ENCODE measurements at regions not wholly inside any gene's neighbourhood (a gene's known extent, or its start where the extent isn't known, plus 50 kb on each side); places are given as distances from the start of the nearest gene placed in this dataset.

GRCh38 chr3:182603501-182603900 is 189.8 kb upstream of the ATP11B start:
- no peak for DNase-seq
- no peak for TF ChIP-seq POLR2A (IDR thresholded peaks at IDR 0.05; ENCODE audit: low read length)
- TF ChIP-seq GATA1 (IDR thresholded peaks at IDR 0.05; ENCODE audit: low read depth, low read length), result no peak

- no peak for DNase-seq
- TF ChIP-seq POLR2A (IDR thresholded peaks at IDR 0.05; ENCODE audit: low read length), result no peak
- TF ChIP-seq GATA1 (IDR thresholded peaks at IDR 0.05; ENCODE audit: low read depth, low read length), result no peak
These were observed 187.3 kb upstream of the ATP11B start for GRCh38 chr3:182605882-182606611.

DNA sequence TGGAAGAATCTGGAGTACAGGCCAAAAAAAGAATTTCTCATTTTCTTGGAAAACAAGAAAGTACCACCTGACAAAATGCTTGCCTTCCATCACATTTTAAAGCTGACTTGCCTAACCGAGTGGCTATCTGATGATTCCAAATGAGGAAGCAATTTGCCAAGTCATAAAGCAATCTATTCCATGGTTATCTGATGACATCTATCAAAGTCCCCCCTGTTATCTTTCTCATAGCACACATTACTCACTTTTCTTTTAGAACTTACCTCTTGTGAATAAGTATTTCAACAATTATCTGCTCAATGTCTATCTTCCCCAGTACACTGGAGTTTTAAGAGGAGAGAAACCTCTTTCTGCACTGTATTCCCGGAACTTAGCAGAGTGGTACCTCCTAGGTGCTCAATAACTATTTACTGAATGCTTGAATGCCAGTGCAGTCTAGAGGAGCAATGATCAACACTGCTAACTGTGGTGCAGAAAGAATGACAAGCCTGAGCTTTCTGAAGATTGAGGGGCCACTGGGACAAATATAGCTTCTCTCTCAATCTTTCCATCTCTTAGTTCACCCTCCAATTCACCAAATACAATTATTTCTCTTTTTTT is 186.3 kb upstream of the ATP11B start:
- TF ChIP-seq GATA1 (IDR thresholded peaks at IDR 0.05; ENCODE audit: low read depth, low read length), result no peak
- TF ChIP-seq POLR2A (IDR thresholded peaks at IDR 0.05; ENCODE audit: low read length), result no peak
- DNase-seq, result no peak

GRCh38 chr3:182608832-182609231 is 184.5 kb upstream of the ATP11B start:
- TF ChIP-seq POLR2A (IDR thresholded peaks at IDR 0.05; ENCODE audit: low read length) (no peak), GATA1 (IDR thresholded peaks at IDR 0.05; ENCODE audit: low read depth, low read length) (no peak)
- no peak for DNase-seq

GRCh38 chr3:182609575-182610156 is 183.6 kb upstream of the ATP11B start:
- TF ChIP-seq GATA1 (IDR thresholded peaks at IDR 0.05; ENCODE audit: low read depth, low read length), result no peak
- no peak for TF ChIP-seq POLR2A (IDR thresholded peaks at IDR 0.05; ENCODE audit: low read length)
- DNase-seq, result no peak

DNA sequence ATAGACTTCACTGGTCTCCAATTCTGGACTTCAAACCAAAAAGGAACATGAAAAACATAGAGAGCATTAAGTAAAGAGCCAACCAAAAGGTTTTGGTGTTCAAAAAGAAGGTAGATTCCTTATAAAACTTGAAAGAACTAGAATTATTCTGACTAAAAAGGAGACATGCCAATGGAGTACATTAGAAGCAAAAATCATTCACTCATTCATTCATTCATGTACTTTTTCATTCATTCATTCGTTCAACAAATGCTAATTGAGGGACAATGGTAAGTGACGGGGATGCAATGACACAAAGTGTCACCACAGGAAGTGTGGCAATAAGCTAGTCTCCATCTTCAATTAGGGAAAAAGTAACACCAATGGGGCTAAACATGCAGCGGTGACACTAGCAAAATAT is 181.0 kb upstream of the ATP11B start:
- TF ChIP-seq POLR2A (IDR thresholded peaks at IDR 0.05; ENCODE audit: low read length) (no peak), GATA1 (IDR thresholded peaks at IDR 0.05; ENCODE audit: low read depth, low read length) (no peak)
- DNase-seq, result no peak

DNA sequence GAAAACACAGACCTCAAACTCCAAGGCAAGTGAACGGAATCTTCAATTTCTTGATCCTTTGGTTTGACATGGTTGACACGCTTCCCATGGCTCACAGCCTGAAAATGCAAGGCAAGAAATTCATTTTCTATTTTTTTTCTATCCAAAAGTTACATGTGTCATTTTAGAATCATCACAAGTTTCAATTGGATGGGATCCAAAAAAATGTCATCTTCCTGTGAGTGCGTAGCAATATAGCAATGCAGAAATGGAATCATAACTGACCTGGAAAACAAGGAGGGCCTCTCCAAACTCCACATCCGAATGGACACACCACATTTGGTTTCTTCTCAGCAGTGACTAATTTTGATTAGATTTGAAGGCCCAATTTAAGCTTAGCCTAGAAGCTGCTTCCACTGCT is 175.8 kb upstream of the ATP11B start:
- TF ChIP-seq POLR2A (IDR thresholded peaks at IDR 0.05; ENCODE audit: low read length) (no peak), GATA1 (IDR thresholded peaks at IDR 0.05; ENCODE audit: low read depth, low read length) (no peak)
- no peak for DNase-seq

DNA sequence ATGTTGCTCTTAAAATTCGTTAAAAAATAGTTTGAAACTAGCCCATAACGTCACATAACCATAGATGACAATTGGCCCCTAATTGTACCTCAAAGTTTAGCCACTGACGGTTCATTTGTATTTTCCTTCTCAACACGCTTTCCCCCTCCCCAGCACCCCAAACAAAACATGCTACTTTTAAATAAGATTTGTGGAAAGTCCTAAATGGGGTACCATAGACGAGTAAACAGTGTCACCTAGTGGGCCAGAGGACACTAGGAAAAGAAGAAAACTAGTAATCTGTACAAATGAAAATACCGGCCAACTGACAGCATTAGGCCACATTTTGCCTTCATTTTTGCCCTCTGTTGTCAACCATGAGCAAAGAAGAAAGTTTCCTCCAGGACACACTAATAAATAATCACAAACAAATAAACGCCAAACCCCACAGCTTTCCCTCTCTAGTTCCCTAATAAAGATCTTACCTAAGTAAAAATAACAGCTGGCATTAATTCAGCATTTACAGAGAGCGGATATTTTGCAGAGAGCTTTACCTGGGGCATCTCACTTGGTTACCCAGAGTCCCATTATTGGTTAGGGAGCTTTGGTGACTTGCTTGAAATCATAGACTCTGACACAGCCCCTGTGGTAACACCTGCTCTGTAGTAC is 175.1 kb upstream of the ATP11B start:
- TF ChIP-seq GATA1 (IDR thresholded peaks at IDR 0.05; ENCODE audit: low read depth, low read length) (no peak), POLR2A (IDR thresholded peaks at IDR 0.05; ENCODE audit: low read length) (no peak)
- DNase-seq, result peak; percentile 8 to 24

DNA sequence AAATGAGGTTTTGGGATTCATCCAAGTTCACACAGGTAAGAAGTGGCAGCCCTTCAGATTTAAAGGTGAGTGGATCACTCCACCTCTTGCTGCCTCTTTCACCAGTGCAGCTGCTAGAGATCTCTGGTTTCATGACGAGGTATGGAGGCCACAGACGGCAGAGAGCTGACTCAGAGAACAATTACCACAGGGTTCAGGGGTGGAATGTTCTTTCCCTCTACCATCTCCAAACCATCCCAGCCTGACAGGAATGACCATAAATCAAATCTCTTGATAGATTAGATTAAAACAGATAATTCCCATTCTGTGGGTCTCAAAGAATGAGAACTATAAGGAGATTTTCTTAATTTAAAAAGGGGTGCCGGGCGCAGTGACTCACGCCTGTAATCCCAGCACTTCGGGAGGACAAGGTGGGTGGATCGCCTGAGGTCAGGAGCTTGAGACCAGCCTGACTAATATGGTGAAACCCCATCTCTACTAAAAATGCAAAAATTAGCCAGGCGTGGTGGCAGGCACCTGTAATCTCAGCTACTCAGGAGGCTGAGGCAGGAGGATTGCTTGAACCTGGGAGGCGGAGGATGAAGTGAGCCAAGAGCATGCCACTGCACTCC is 174.2 kb upstream of the ATP11B start:
- no peak for DNase-seq
- no peak for TF ChIP-seq GATA1 (IDR thresholded peaks at IDR 0.05; ENCODE audit: low read depth, low read length)
- no peak for TF ChIP-seq POLR2A (IDR thresholded peaks at IDR 0.05; ENCODE audit: low read length)

DNA sequence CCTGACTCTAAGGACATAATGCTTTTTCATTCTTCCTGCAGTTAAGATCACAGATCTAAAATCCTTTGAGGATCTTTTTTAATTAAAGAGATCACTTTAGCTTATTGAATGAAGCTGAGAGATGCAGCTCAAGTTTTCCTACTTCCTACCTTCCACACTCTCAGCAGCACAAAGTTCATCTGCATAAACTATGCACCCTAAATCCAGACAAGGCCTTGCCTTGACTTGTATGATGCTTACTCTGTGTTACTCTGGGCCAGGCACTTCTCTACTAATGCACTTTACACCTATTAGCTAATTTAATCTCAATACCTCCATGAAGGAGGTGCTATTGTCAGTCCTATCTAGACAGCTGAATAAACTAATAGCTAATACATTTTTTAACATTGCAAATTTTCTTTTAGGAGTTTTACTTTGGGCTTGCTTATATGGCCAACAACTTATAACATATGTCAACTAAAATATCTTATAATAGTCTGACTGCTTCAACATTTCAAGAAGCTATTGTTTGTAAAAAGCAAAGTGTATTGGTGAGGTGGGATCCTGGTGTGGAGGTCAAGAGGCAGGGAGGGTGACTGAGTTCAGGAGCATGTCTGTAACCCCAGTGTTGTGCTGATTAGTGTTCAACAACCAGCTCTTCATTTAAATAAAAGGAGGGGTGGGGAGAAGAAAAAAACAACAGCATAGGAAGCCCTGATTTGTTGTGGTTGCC is 172.4 kb upstream of the ATP11B start:
- DNase-seq, result no peak
- TF ChIP-seq GATA1 (IDR thresholded peaks at IDR 0.05; ENCODE audit: low read depth, low read length), result no peak
- TF ChIP-seq POLR2A (IDR thresholded peaks at IDR 0.05; ENCODE audit: low read length), result no peak

GRCh38 chr3:182621435-182622240 is 171.7 kb upstream of the ATP11B start:
- no peak for DNase-seq
- no peak for TF ChIP-seq GATA1 (IDR thresholded peaks at IDR 0.05; ENCODE audit: low read depth, low read length)
- no peak for TF ChIP-seq POLR2A (IDR thresholded peaks at IDR 0.05; ENCODE audit: low read length)

- TF ChIP-seq GATA1 (IDR thresholded peaks at IDR 0.05; ENCODE audit: low read depth, low read length) (no peak), POLR2A (IDR thresholded peaks at IDR 0.05; ENCODE audit: low read length) (no peak)
- DNase-seq, result no peak
These were observed 171.1 kb upstream of the ATP11B start for GRCh38 chr3:182622241-182622545.
